ENCODE measurements at regions not wholly inside any gene's neighbourhood (a gene's known extent, or its start where the extent isn't known, plus 50 kb on each side); places are given as distances from the start of the nearest gene placed in this dataset.

DNA sequence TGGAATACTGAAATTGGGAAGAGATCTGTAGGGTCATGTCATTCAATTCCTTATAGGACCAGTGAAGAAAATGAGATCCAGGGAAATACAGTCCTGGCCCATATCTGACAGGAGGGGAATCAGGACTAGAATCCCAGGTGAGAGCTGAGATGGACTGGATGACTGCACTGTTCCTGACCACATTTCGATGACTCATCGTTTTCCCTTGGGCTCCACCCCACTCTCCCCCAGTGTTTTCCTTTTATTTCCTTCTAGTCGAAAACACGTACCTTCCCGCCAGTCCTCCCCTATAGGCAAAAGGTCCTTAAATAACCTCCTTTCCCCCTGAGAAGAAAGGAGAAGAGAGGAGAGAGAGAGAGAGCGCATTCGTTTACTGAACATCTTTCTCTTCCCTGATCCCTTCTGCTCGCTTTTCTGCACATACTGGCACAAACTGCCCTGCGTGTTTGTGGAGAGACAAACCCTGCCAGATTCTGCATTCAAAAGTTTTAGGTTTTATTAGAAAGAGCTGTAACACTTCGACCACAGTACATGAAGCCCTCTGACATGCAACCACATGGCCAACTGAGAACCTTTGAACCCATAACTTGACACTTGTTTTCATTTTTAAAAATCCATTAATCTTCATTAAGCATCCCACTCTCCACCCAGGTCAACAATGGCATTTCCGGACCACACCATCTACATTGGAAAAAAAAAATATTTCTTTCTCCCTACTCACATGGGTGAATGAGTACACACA, 565.7 kb downstream of the METTL15 start:
- DNase-seq: no peak
- H3K27ac Mint-ChIP-seq (ENCODE audit: unreplicated experiment): no peak overlapping the region
- H3K4me1 Mint-ChIP-seq (ENCODE audit: low read depth, unreplicated experiment): no peaks in the 10 kb centered on the region
- Histone ChIP-seq H3K9me3 (no peaks in the 10 kb centered on the region), H3K36me3 (ENCODE audit: control insufficient read depth, insufficient read depth, low read length) (no peaks in the 10 kb centered on the region), H3K4me3 (ENCODE audit: low read depth, low read length) (no peak overlapping the region), H3K4me1 (no peaks in the 10 kb centered on the region), H3K27me3 (replicated peaks; ENCODE audit: control insufficient read depth, insufficient read depth, low read length) (no peaks in the 10 kb centered on the region)
- no peaks in the 10 kb centered on the region for H3K36me3 Mint-ChIP-seq (ENCODE audit: insufficient read depth, unreplicated experiment)
- H3K4me3 Mint-ChIP-seq (ENCODE audit: unreplicated experiment): no peak overlapping the region
- TF ChIP-seq, protein P1, sequence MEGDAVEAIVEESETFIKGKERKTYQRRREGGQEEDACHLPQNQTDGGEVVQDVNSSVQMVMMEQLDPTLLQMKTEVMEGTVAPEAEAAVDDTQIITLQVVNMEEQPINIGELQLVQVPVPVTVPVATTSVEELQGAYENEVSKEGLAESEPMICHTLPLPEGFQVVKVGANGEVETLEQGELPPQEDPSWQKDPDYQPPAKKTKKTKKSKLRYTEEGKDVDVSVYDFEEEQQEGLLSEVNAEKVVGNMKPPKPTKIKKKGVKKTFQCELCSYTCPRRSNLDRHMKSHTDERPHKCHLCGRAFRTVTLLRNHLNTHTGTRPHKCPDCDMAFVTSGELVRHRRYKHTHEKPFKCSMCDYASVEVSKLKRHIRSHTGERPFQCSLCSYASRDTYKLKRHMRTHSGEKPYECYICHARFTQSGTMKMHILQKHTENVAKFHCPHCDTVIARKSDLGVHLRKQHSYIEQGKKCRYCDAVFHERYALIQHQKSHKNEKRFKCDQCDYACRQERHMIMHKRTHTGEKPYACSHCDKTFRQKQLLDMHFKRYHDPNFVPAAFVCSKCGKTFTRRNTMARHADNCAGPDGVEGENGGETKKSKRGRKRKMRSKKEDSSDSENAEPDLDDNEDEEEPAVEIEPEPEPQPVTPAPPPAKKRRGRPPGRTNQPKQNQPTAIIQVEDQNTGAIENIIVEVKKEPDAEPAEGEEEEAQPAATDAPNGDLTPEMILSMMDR (IDR thresholded peaks at IDR 0.05; ENCODE audit: insufficient read depth in 1 of 2, low read depth in 1 of 2, low read length in 1 of 2, severe bottlenecking in 1 of 2, unreplicated experiment in 1 of 2): no peak
- intact Hi-C loops (cut with micrococcal nuclease; ENCODE audit: unreplicated experiment): no loop called here
- CTCF ChIA-PET: interaction anchor here (0.6 to 1.3 kb wide), 3 partner anchors 144 to 975 kb away, joined by 5 to 8 read pairs (median 5); no protein-coding TSS in a partner anchor
- BruUV-seq (replicated peaks): no TSS peak
- H3K27me3 Mint-ChIP-seq (ENCODE audit: insufficient read depth, unreplicated experiment): no peaks in the 10 kb centered on the region
- peaks cover 25% of the 10 kb centered on the region for H3K9me3 Mint-ChIP-seq (ENCODE audit: unreplicated experiment)
- POLR2A ChIA-PET: no interaction called here

DNA sequence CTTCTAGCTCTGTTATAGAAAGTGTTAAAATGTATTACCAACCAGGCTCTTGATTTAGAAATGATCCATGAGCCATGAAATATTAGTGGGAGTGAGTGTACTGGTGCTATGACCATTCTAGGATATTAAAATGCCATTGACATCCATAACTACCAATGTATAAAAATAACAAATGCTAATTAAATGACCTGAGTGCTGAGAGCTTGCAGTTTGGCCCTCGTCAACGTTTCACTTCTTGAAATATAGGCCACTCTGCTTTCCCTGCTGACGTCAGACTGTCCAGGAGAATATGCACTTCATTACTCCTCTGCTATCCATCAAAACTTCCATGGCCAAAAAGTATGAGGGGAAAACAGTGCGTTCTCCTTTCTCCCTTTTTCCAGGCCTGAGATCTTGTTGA, 563.1 kb downstream of the METTL15 start:
- CTCF ChIA-PET: no interaction called here
- no peaks in the 10 kb centered on the region for H3K36me3 ChIP-seq (ENCODE audit: control insufficient read depth, insufficient read depth, low read length)
- POLR2A ChIA-PET: no interaction called here
- TF ChIP-seq, protein P1 (IDR thresholded peaks at IDR 0.05; ENCODE audit: insufficient read depth in 1 of 2, low read depth in 1 of 2, low read length in 1 of 2, severe bottlenecking in 1 of 2, unreplicated experiment in 1 of 2): no peak
- Mint-ChIP-seq H3K27me3 (ENCODE audit: insufficient read depth, unreplicated experiment) (no peaks in the 10 kb centered on the region), H3K36me3 (ENCODE audit: insufficient read depth, unreplicated experiment) (no peaks in the 10 kb centered on the region), H3K27ac (ENCODE audit: unreplicated experiment) (no peak overlapping the region), H3K4me1 (ENCODE audit: low read depth, unreplicated experiment) (no peaks in the 10 kb centered on the region), H3K4me3 (ENCODE audit: unreplicated experiment) (no peak overlapping the region), H3K9me3 (ENCODE audit: unreplicated experiment) (peaks cover 36% of the 10 kb centered on the region)
- no peaks in the 10 kb centered on the region for H3K27me3 ChIP-seq (replicated peaks; ENCODE audit: control insufficient read depth, insufficient read depth, low read length)
- intact Hi-C loops (cut with micrococcal nuclease; ENCODE audit: unreplicated experiment): no loop called here
- no peaks in the 10 kb centered on the region for H3K9me3 ChIP-seq
- H3K4me1 ChIP-seq: no peaks in the 10 kb centered on the region
- BruUV-seq (replicated peaks): no TSS peak
- no peak overlapping the region for H3K4me3 ChIP-seq (ENCODE audit: low read depth, low read length)
- no peak for DNase-seq

DNA sequence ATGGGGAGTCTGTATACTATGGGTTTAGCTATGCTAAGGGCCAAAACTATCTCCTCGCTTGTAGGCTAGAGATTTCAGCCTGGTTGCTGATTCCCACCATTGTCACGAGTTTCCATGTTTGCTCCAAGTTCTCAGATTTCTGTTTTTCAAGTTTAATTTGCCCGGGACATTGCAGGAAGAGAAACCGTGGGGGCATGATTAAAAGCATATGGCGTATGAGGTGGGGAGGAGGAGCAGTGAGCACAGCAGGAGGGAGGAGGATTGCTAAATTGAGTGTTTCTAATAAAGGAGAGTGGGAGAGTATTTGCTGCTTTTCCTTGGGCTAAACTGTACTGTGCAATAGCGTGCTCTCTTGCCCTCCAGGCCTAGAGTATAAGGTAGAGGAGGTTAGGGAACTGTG, 558.4 kb downstream of the METTL15 start:
- POLR2A ChIA-PET: no interaction called here
- H3K27ac Mint-ChIP-seq (ENCODE audit: unreplicated experiment): no peak overlapping the region
- Histone ChIP-seq H3K4me1 (peaks cover 19% of the 10 kb centered on the region), H3K4me3 (ENCODE audit: low read depth, low read length) (no peak overlapping the region), H3K9me3 (peaks cover 17% of the 10 kb centered on the region), H3K27me3 (replicated peaks; ENCODE audit: control insufficient read depth, insufficient read depth, low read length) (no peaks in the 10 kb centered on the region), H3K36me3 (ENCODE audit: control insufficient read depth, insufficient read depth, low read length) (no peaks in the 10 kb centered on the region)
- BruUV-seq (replicated peaks): no TSS peak
- CTCF ChIA-PET: no interaction called here
- DNase-seq: no peak
- H3K9me3 Mint-ChIP-seq (ENCODE audit: unreplicated experiment): peaks cover 38% of the 10 kb centered on the region
- H3K36me3 Mint-ChIP-seq (ENCODE audit: insufficient read depth, unreplicated experiment): peaks cover 5% of the 10 kb centered on the region
- no peaks in the 10 kb centered on the region for H3K27me3 Mint-ChIP-seq (ENCODE audit: insufficient read depth, unreplicated experiment)
- no peak overlapping the region for H3K4me3 Mint-ChIP-seq (ENCODE audit: unreplicated experiment)
- intact Hi-C loops (cut with micrococcal nuclease; ENCODE audit: unreplicated experiment): no loop called here
- H3K4me1 Mint-ChIP-seq (ENCODE audit: low read depth, unreplicated experiment): peaks cover 15% of the 10 kb centered on the region
- TF ChIP-seq, protein P1 (IDR thresholded peaks at IDR 0.05; ENCODE audit: insufficient read depth in 1 of 2, low read depth in 1 of 2, low read length in 1 of 2, severe bottlenecking in 1 of 2, unreplicated experiment in 1 of 2): no peak

Data from Caco-2 (cell line).